ENCODE measurements at regions not wholly inside any gene's neighbourhood (a gene's known extent, or its start where the extent isn't known, plus 50 kb on each side); places are given as distances from the start of the nearest gene placed in this dataset.

- TF ChIP-seq CTCF (conservative IDR thresholded peaks at IDR 0.05; ENCODE audit: low read depth in 2 of 2) = no peak
- TF ChIP-seq POLR2AphosphoS5 (IDR thresholded peaks at IDR 0.05; ENCODE audit: low read depth) = no peak
- TF ChIP-seq CREB1 (CRISPR knock-in tag; IDR thresholded peaks at IDR 0.05; ENCODE audit: low read depth) = no peak
- no peak for TF ChIP-seq EZH2 (IDR thresholded peaks at IDR 0.05; ENCODE audit: low read depth, unreplicated experiment)
- no peak for TF ChIP-seq NANOG (IDR thresholded peaks at IDR 0.05; ENCODE audit: borderline replicate concordance)
- no peak for TF ChIP-seq REST (IDR thresholded peaks at IDR 0.05; ENCODE audit: unreplicated experiment)
- no peak for TF ChIP-seq EZH2phosphoT487 (IDR thresholded peaks at IDR 0.05; ENCODE audit: unreplicated experiment)
- no peak for TF ChIP-seq STAT1 (IDR thresholded peaks at IDR 0.05; ENCODE audit: unreplicated experiment)
- TF ChIP-seq ZNF331 (CRISPR knock-in tag; IDR thresholded peaks at IDR 0.05; ENCODE audit: low read depth) = no peak
- TF ChIP-seq ETS1 (IDR thresholded peaks at IDR 0.05) = no peak
- no peak for TF ChIP-seq ZNF462 (CRISPR knock-in tag; IDR thresholded peaks at IDR 0.05)
- no peak for TF ChIP-seq JUNB (IDR thresholded peaks at IDR 0.05; ENCODE audit: unreplicated experiment)
Observed at GRCh38 chr2:104425850-104426595, 427.9 kb upstream of the POU3F3 start.
